IMR-90 (cell line): ENCODE measurements at regions not wholly inside any gene's neighbourhood (a gene's known extent, or its start where the extent isn't known, plus 50 kb on each side); places are given as distances from the start of the nearest gene placed in this dataset.

ENCODE experiments used
- ATAC-seq: fragments of 200-7000 bp; cut with Tn5 transposase; 2 replicates; pipeline ENCODE4 v1.9.1; 2020; ENCODE audit warnings: low read depth, mild to moderate bottlenecking, moderate library complexity
- BruUV-seq: library from RNA; stranded (reverse); fragments of 400-500 nt; replicated peaks from 2 replicates; lab custom pipeline; 2021; lab: Mats Ljungman, UMichigan
- CTCF ChIA-PET: fragments of 300-600 bp; formaldehyde crosslinking; extraction: SDS; loops from one replicate; lab custom pipeline; 2021; ENCODE audit warnings: antibody characterized with exemption; lab: Yijun Ruan, JAX
- POLR2A ChIA-PET: fragments of 300-600 bp; sonication (Branson Sonifier 250); formaldehyde crosslinking; loops from one replicate; lab custom pipeline; 2022; ENCODE audit warnings: antibody characterized with exemption; ENCODE audit not compliant: unreplicated experiment; lab: Charles Lee
- DNase-seq: peaks from one replicate; pipeline ENCODE4 v3.0.0; 2013
- H2AFZ ChIP-seq: replicated peaks from 2 replicates; pipeline ENCODE3; 2013; ENCODE audit warnings: low read length, mild to moderate bottlenecking; ENCODE audit not compliant: poor library complexity
- H2AK5ac ChIP-seq: 2 replicates; pipeline ENCODE4 v1.6.1; 2013; ENCODE audit warnings: low read depth, low read length, inconsistent platforms
- H2AK9ac ChIP-seq: replicated peaks from 2 replicates; pipeline ENCODE3; 2013; ENCODE audit warnings: mild to moderate bottlenecking, low read depth, low read length, moderate library complexity; ENCODE audit not compliant: poor library complexity
- H2BK120ac ChIP-seq: 2 replicates; pipeline ENCODE4 v1.6.1; 2013; ENCODE audit warnings: low read depth, low read length, inconsistent platforms
- H2BK15ac ChIP-seq: 3 replicates; pipeline ENCODE4 v1.6.1; 2013; ENCODE audit warnings: low read depth, low read length, inconsistent platforms
- H2BK20ac ChIP-seq: 2 replicates; pipeline ENCODE4 v1.6.1; 2013; ENCODE audit warnings: low read depth, mild to moderate bottlenecking, inconsistent platforms, low read length, moderate library complexity
- H2BK5ac ChIP-seq: 2 replicates; pipeline ENCODE4 v1.6.1; 2013; ENCODE audit warnings: mild to moderate bottlenecking, low read depth, low read length, inconsistent platforms; ENCODE audit not compliant: poor library complexity, severe bottlenecking
- H3K14ac ChIP-seq: replicated peaks from 2 replicates; pipeline ENCODE4 v1.6.1; 2013; ENCODE audit warnings: low read depth, low read length, inconsistent platforms
- H3K18ac ChIP-seq: 2 replicates; pipeline ENCODE4 v1.6.1; 2013; ENCODE audit warnings: low read depth, low read length, control low read depth
- H3K23ac ChIP-seq: 2 replicates; pipeline ENCODE4 v1.6.1; 2013; ENCODE audit warnings: low read depth, low read length, inconsistent platforms
- H3K27ac ChIP-seq: 2 replicates; pipeline ENCODE4 v1.5.1; 2013; ENCODE audit warnings: mild to moderate bottlenecking, control low read depth, low read length; ENCODE audit not compliant: insufficient read depth
- H3K27me3 ChIP-seq: 2 replicates; pipeline ENCODE4 v1.6.1; 2013; ENCODE audit warnings: low read length; ENCODE audit not compliant: control insufficient read depth, insufficient read depth
- H3K36me3 ChIP-seq: 2 replicates; pipeline ENCODE4 v1.6.1; 2013; ENCODE audit warnings: low read length, mixed read lengths; ENCODE audit not compliant: control insufficient read depth, insufficient read depth
- H3K4ac ChIP-seq: 2 replicates; pipeline ENCODE4 v1.6.1; 2013; ENCODE audit warnings: low read depth, low read length, inconsistent platforms
- H3K4me1 ChIP-seq: 2 replicates; pipeline ENCODE4 v1.6.1; 2013; ENCODE audit warnings: low read length, mixed read lengths; ENCODE audit not compliant: control insufficient read depth, insufficient read depth
- H3K4me2 ChIP-seq: 2 replicates; pipeline ENCODE4 v1.6.1; 2013; ENCODE audit warnings: low read depth, mild to moderate bottlenecking, control low read depth, low read length, moderate library complexity
- H3K4me3 ChIP-seq: 2 replicates; pipeline ENCODE4 v1.5.1; 2013; ENCODE audit warnings: low read depth, mild to moderate bottlenecking, control low read depth, low read length, moderate library complexity; ENCODE audit not compliant: insufficient read depth
- H3K56ac ChIP-seq: 2 replicates; pipeline ENCODE4 v1.6.1; 2013; ENCODE audit warnings: low read length, inconsistent platforms; ENCODE audit not compliant: insufficient read depth; ENCODE audit errors: extremely low read depth
- H3K79me1 ChIP-seq, 2 experiments: 2 replicates each; pipeline ENCODE4 v1.6.1; 2013; ENCODE audit warnings: low read length in 2 of 2, inconsistent platforms in 1 of 2, low read depth in 1 of 2
- H3K9ac ChIP-seq: 2 replicates; pipeline ENCODE4 v1.6.1; 2013; ENCODE audit warnings: low read depth, low read length, control low read depth
- H3K9me1 ChIP-seq: 2 replicates; pipeline ENCODE4 v1.6.1; 2013; ENCODE audit warnings: low read length, inconsistent platforms; ENCODE audit not compliant: insufficient read depth
- H3K9me3 ChIP-seq: 2 replicates; pipeline ENCODE4 v1.6.1; 2013; ENCODE audit warnings: low read length; ENCODE audit not compliant: control insufficient read depth, insufficient read depth
- H4K20me1 ChIP-seq: 2 replicates; pipeline ENCODE4 v1.6.1; 2013; ENCODE audit warnings: low read length, inconsistent platforms; ENCODE audit not compliant: insufficient read depth
- H4K5ac ChIP-seq: 2 replicates; pipeline ENCODE4 v1.6.1; 2013; ENCODE audit warnings: mild to moderate bottlenecking, low read depth, low read length, control low read depth
- H4K8ac ChIP-seq, 2 experiments: 2 replicates each; pipeline ENCODE4 v1.6.1; 2013; ENCODE audit warnings: low read depth in 2 of 2, low read length in 2 of 2, control low read depth in 1 of 2, inconsistent platforms in 1 of 2
- H4K91ac ChIP-seq: 2 replicates; pipeline ENCODE4 v1.6.1; 2013; ENCODE audit warnings: low read depth, low read length, inconsistent platforms; ENCODE audit not compliant: insufficient read depth
- BHLHE40 ChIP-seq: fragments of 150-350 bp; IDR thresholded peaks from 2 replicates; pipeline ENCODE4 v1.6.1; 2016; ENCODE audit warnings: mild to moderate bottlenecking, low read depth, low read length
- CTCF ChIP-seq: conservative IDR thresholded peaks from 2 replicates; pipeline ENCODE4 v1.5.1; 2012; ENCODE audit warnings: mild to moderate bottlenecking, low read depth, low read length, improper control_type of control experiment
- SMC3 ChIP-seq: fragments of 150-350 bp; IDR thresholded peaks from 2 replicates; pipeline ENCODE4 v1.6.1; 2016; ENCODE audit warnings: low read depth, mild to moderate bottlenecking, antibody characterized with exemption, low read length, moderate library complexity
- dilution Hi-C: fragments of 300-500 bp; cut with HindIII; formaldehyde crosslinking; loops from one replicate; pipeline ENCODE4 v1.14.3; 2018; ENCODE audit warnings: low sequenced_read_pairs; ENCODE audit not compliant: unreplicated experiment
- in situ Hi-C: fragments of 300-500 bp; cut with MboI; formaldehyde crosslinking; loops from 3 replicates; pipeline ENCODE4 v1.14.3; 2019; ENCODE audit warnings: low sequenced_read_pairs, inconsistent platforms, mixed read lengths
- intact Hi-C: fragments of 100-400 bp; cut with micrococcal nuclease; formaldehyde crosslinking; loops from 2 replicates; pipeline ENCODE4 v1.10.0; 2022

GRCh38 chr4:33696041-33696440, 2548.3 kb downstream of the ARAP2 start:
- POLR2A ChIA-PET = no interaction called here
- H3K23ac ChIP-seq = no peak overlapping the region
- dilution Hi-C loops (no loop called here), in situ Hi-C loops (no loop called here), intact Hi-C loops (no loop called here)
- no peak overlapping the region for H2AK5ac ChIP-seq
- 0 out of 2 replicates have a peak, but pooled peaks cover 2% of the 10 kb centered on the region for H3K9me3 ChIP-seq
- no peak overlapping the region for H3K27ac ChIP-seq
- H3K4me2 ChIP-seq = no peak overlapping the region
- H3K4ac ChIP-seq = no peak overlapping the region
- TF ChIP-seq BHLHE40 = no peak
- TF ChIP-seq SMC3 = no peak
- TF ChIP-seq CTCF = no peak
- no peaks in the 10 kb centered on the region for H4K20me1 ChIP-seq
- H2BK20ac ChIP-seq = no peak overlapping the region
- H3K27me3 ChIP-seq = no peaks in the 10 kb centered on the region
- H3K56ac ChIP-seq = no peak overlapping the region
- H2BK15ac ChIP-seq = no peak overlapping the region
- no peak overlapping the region for H3K18ac ChIP-seq
- no peak overlapping the region for H2AK9ac ChIP-seq
- H3K9ac ChIP-seq = no peak overlapping the region
- BruUV-seq = no TSS peak
- H4K91ac ChIP-seq = no peak overlapping the region
- no peak overlapping the region for H3K4me3 ChIP-seq
- no peak for DNase-seq
- H4K8ac ChIP-seq = no peak overlapping the region
- CTCF ChIA-PET = no interaction called here
- no peaks in the 10 kb centered on the region for H3K79me1 ChIP-seq
- H3K36me3 ChIP-seq = no peaks in the 10 kb centered on the region
- H2AFZ ChIP-seq = no peak overlapping the region
- H3K14ac ChIP-seq = no peak overlapping the region
- H2BK120ac ChIP-seq = no peak overlapping the region
- H2BK5ac ChIP-seq = no peak overlapping the region
- no peaks in the 10 kb centered on the region for H3K9me1 ChIP-seq
- no peak for ATAC-seq
- no peaks in the 10 kb centered on the region for H3K4me1 ChIP-seq
- no peak overlapping the region for H4K5ac ChIP-seq
